CD4-positive, alpha-beta memory T cell (primary cell): ENCODE measurements at regions not wholly inside any gene's neighbourhood (a gene's known extent, or its start where the extent isn't known, plus 50 kb on each side); places are given as distances from the start of the nearest gene placed in this dataset.
"Not testable (repeated sequence)": the region's sequence is repeated elsewhere in the genome, so short reads cannot be mapped to it uniquely, and the experiment has no call there.

Source experiments
- CTCF ChIA-PET: fragments of 350-600 bp; sonication (Branson Sonifier 250); formaldehyde crosslinking; loops from one replicate; lab custom pipeline; 2021; ENCODE audit warnings: inconsistent platforms; ENCODE audit not compliant: partially characterized antibody; lab: Charles Lee
- POLR2A ChIA-PET: fragments of 350-600 bp; sonication (Branson Sonifier 250); formaldehyde crosslinking; loops from one replicate; lab custom pipeline; 2021; ENCODE audit not compliant: partially characterized antibody; lab: Charles Lee
- DNase-seq, 5 donors: peaks; one replicate each; pipeline versions ENCODE4 v3.0.0 to v3.0.0-alpha.2; 2020 to 2022; ENCODE audit warnings: mixed read lengths in 1 of 5
- H3K27ac ChIP-seq: one replicate; pipeline ENCODE4 v1.7.0; 2013; ENCODE audit warnings: low read depth, low read length
- H3K27me3 ChIP-seq: 2 replicates; pipeline ENCODE4 v1.7.0; 2013; ENCODE audit warnings: mild to moderate bottlenecking, low read length, moderate library complexity; ENCODE audit not compliant: insufficient read depth
- H3K36me3 ChIP-seq: 2 replicates; pipeline ENCODE4 v1.7.0; 2013; ENCODE audit warnings: mild to moderate bottlenecking, low read length, moderate library complexity; ENCODE audit not compliant: insufficient read depth
- H3K4me1 ChIP-seq: 2 replicates; pipeline ENCODE4 v1.7.0; 2013; ENCODE audit warnings: mild to moderate bottlenecking, low read length, moderate library complexity; ENCODE audit not compliant: insufficient read depth
- H3K4me3 ChIP-seq, 2 donors: one replicate each; pipeline ENCODE4 v1.7.0; 2013; ENCODE audit warnings: low read length in 2 of 2, mild to moderate bottlenecking in 1 of 2
- H3K9me3 ChIP-seq, 2 donors: one replicate each; pipeline ENCODE4 v1.7.0; 2013; ENCODE audit warnings: low read length in 2 of 2, control low read depth in 1 of 2; ENCODE audit not compliant: control insufficient read depth in 1 of 2
- H3K27ac Mint-ChIP-seq, 7 donors: one replicate each; pipeline ENCODE4 v1.8.0; 2020 to 2021; ENCODE audit warnings: mixed read lengths in 7 of 7, mild to moderate bottlenecking in 6 of 7, inconsistent platforms in 3 of 7, moderate library complexity in 3 of 7
- H3K27me3 Mint-ChIP-seq, 2 donors: one replicate each; pipeline ENCODE4 v1.8.0; 2020 to 2021; ENCODE audit warnings: mixed read lengths in 2 of 2
- H3K36me3 Mint-ChIP-seq, 2 donors: one replicate each; pipeline ENCODE4 v1.8.0; 2020 to 2021; ENCODE audit warnings: mixed read lengths in 2 of 2, inconsistent platforms in 1 of 2, mild to moderate bottlenecking in 1 of 2
- H3K4me1 Mint-ChIP-seq, 4 donors: one replicate each; pipeline ENCODE4 v1.8.0; 2020 to 2021; ENCODE audit warnings: mixed read lengths in 4 of 4, mild to moderate bottlenecking in 1 of 4
- H3K4me3 Mint-ChIP-seq, 8 donors: one replicate each; pipeline ENCODE4 v1.8.0; 2020 to 2021; ENCODE audit warnings: mixed read lengths in 8 of 8, mild to moderate bottlenecking in 7 of 8, moderate library complexity in 6 of 8, inconsistent platforms in 3 of 8
- H3K9me3 Mint-ChIP-seq, 8 donors: one replicate each; pipeline ENCODE4 v1.8.0; 2020 to 2021; ENCODE audit warnings: mixed read lengths in 8 of 8, mild to moderate bottlenecking in 5 of 8, inconsistent platforms in 3 of 8, moderate library complexity in 1 of 8
- intact Hi-C: fragments of 100-400 bp; cut with micrococcal nuclease; formaldehyde crosslinking; loops from one replicate; pipeline ENCODE4 v1.15.1; 2023

DNA sequence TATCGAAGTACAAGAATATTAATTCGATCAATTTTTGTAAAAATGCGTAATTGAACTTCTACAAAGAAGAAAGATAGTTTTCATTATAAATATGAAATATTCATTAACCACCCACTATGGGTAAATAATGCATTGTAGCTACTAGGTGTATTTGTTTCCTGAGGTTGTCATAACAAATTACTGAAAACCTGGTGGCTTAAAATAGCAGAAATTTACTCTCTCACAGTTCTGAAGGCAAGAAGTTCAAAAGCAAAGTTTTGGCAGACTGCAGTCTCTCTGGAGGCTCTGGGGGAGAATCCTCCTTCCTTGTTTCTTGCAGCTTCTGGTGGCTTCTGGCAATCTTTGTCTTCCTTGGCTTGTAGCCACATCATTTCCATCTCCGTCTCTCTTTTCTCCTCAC lies 99.2 kb upstream of the MIR17HG start:
- Histone ChIP-seq H3K9me3 (no peaks in the 10 kb centered on the region), H3K4me1 (no peaks in the 10 kb centered on the region), H3K4me3 (no peak overlapping the region), H3K27me3 (no peaks in the 10 kb centered on the region), H3K36me3 (no peaks in the 10 kb centered on the region), H3K27ac (no peak overlapping the region)
- no peak overlapping the region for H3K27ac Mint-ChIP-seq
- intact Hi-C loops = no loop called here
- no peaks in the 10 kb centered on the region for H3K9me3 Mint-ChIP-seq
- H3K4me1 Mint-ChIP-seq = no peaks in the 10 kb centered on the region
- peaks cover 3 to 5% of the 10 kb centered on the region in 2 donors for H3K27me3 Mint-ChIP-seq
- no peaks in the 10 kb centered on the region for H3K36me3 Mint-ChIP-seq
- no peak for DNase-seq
- CTCF ChIA-PET = no interaction called here
- H3K4me3 Mint-ChIP-seq = no peak overlapping the region
- POLR2A ChIA-PET = no interaction called here

DNA sequence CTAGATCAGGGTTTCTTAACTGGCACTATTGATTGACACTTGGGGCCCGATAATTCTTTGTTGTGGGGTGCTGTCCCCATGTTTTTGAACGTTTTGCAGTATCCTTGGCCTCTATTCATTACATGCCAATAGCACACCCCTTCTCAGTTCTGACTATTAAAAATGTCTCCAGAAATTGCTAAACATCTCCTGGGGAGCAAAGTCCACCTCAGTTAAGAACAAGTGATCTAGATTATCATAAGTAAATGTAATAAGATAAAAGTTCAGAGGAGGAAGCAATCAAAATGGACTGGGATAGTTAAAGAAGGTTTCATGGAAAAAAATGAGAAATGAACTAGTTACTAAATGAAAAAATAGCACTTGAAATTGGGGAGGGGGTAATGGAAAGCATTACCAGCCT lies 98.1 kb upstream of the MIR17HG start:
- intact Hi-C loops = no loop called here

GRCh38 chr13:91249861-91250260 lies 97.6 kb upstream of the MIR17HG start:
- DNase-seq = no peak
- H3K27me3 ChIP-seq = no peaks in the 10 kb centered on the region
- H3K36me3 ChIP-seq = no peaks in the 10 kb centered on the region
- no peaks in the 10 kb centered on the region for H3K9me3 ChIP-seq
- H3K36me3 Mint-ChIP-seq = no peaks in the 10 kb centered on the region
- ChIA-PET POLR2A (no interaction called here), CTCF (no interaction called here)
- peaks cover 3 to 5% of the 10 kb centered on the region in 2 donors for H3K27me3 Mint-ChIP-seq
- no peak overlapping the region for H3K4me3 ChIP-seq
- H3K4me1 Mint-ChIP-seq = no peaks in the 10 kb centered on the region
- H3K27ac Mint-ChIP-seq = no peak overlapping the region
- no peaks in the 10 kb centered on the region for H3K4me1 ChIP-seq
- intact Hi-C loops = no loop called here
- no peaks in the 10 kb centered on the region for H3K9me3 Mint-ChIP-seq
- no peak overlapping the region for H3K27ac ChIP-seq
- no peak overlapping the region for H3K4me3 Mint-ChIP-seq

More for the DNA sequence above, 98.1 kb upstream of the MIR17HG start:
- Histone ChIP-seq H3K27me3 (no peaks in the 10 kb centered on the region), H3K36me3 (no peaks in the 10 kb centered on the region), H3K4me3 (no peak overlapping the region), H3K4me1 (no peaks in the 10 kb centered on the region), H3K9me3 (no peaks in the 10 kb centered on the region), H3K27ac (no peak overlapping the region)
- Mint-ChIP-seq H3K9me3 (no peaks in the 10 kb centered on the region), H3K27ac (no peak overlapping the region), H3K27me3 (peaks cover 3 to 5% of the 10 kb centered on the region in 2 donors), H3K36me3 (no peaks in the 10 kb centered on the region), H3K4me1 (no peaks in the 10 kb centered on the region), H3K4me3 (no peak overlapping the region)
- DNase-seq = no peak
- ChIA-PET CTCF (no interaction called here), POLR2A (no interaction called here)

- H3K9me3 Mint-ChIP-seq, CTCF ChIA-PET: not testable (repeated sequence)
Measured at GRCh38 chr13:91251573-91251972, 95.9 kb upstream of the MIR17HG start.

GRCh38 chr13:91264484-91264883 lies 83.0 kb upstream of the MIR17HG start:
- intact Hi-C loops = no loop called here
- no peak overlapping the region for H3K4me3 Mint-ChIP-seq
- Histone ChIP-seq H3K4me3 (no peak overlapping the region), H3K4me1 (no peaks in the 10 kb centered on the region), H3K36me3 (no peaks in the 10 kb centered on the region), H3K27ac (no peak overlapping the region), H3K27me3 (no peaks in the 10 kb centered on the region), H3K9me3 (no peaks in the 10 kb centered on the region)
- peaks cover 1 to 3% of the 10 kb centered on the region in 2 donors for H3K27me3 Mint-ChIP-seq
- POLR2A ChIA-PET = no interaction called here
- DNase-seq = no peak
- no peaks in the 10 kb centered on the region for H3K36me3 Mint-ChIP-seq
- CTCF ChIA-PET = no interaction called here
- H3K4me1 Mint-ChIP-seq = no peaks in the 10 kb centered on the region
- no peak overlapping the region for H3K27ac Mint-ChIP-seq
- H3K9me3 Mint-ChIP-seq = peaks cover 0 to 16% (median 14%) of the 10 kb centered on the region in 8 donors

More at GRCh38 chr13:91251573-91251972, 95.9 kb upstream of the MIR17HG start:
- intact Hi-C loops, H3K4me3 Mint-ChIP-seq, H3K9me3 ChIP-seq, H3K27me3 Mint-ChIP-seq, H3K4me3 ChIP-seq, H3K4me1 ChIP-seq, H3K4me1 Mint-ChIP-seq, H3K27me3 ChIP-seq, H3K36me3 Mint-ChIP-seq, POLR2A ChIA-PET, H3K27ac Mint-ChIP-seq, H3K27ac ChIP-seq, DNase-seq, H3K36me3 ChIP-seq: not testable (repeated sequence)

DNA sequence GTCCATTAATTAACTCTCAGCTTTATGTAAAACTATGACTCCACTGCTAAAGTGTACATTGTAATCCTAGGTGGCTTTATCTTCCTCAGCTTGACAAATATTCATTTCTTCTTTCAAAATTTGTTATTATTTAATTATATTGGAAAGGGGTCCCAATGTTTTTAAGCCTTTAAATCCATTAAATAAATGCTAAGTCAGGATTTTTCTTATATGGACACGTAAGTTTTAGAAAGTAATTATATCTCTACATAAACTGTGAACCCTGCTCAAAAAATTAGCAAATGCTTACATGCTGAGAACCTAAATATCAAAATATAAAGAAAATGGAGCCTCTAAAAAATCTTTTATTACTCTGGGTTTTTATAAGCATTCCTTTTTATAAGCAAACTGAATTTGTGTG lies 78.2 kb upstream of the MIR17HG start:
- no peaks in the 10 kb centered on the region for H3K9me3 ChIP-seq
- H3K27me3 Mint-ChIP-seq = peaks cover 3 to 5% of the 10 kb centered on the region in 2 donors
- no peak overlapping the region for H3K4me3 Mint-ChIP-seq
- ChIA-PET POLR2A (no interaction called here), CTCF (no interaction called here)
- no peaks in the 10 kb centered on the region for H3K4me1 ChIP-seq
- H3K27ac ChIP-seq = no peak overlapping the region
- intact Hi-C loops = no loop called here
- H3K4me3 ChIP-seq = no peak overlapping the region
- no peak overlapping the region for H3K27ac Mint-ChIP-seq
- H3K27me3 ChIP-seq = no peaks in the 10 kb centered on the region
- H3K4me1 Mint-ChIP-seq = no peaks in the 10 kb centered on the region
- no peaks in the 10 kb centered on the region for H3K36me3 Mint-ChIP-seq
- H3K9me3 Mint-ChIP-seq = peaks cover 0 to 16% (median 10%) of the 10 kb centered on the region in 8 donors
- H3K36me3 ChIP-seq = no peaks in the 10 kb centered on the region
- no peak for DNase-seq

DNA sequence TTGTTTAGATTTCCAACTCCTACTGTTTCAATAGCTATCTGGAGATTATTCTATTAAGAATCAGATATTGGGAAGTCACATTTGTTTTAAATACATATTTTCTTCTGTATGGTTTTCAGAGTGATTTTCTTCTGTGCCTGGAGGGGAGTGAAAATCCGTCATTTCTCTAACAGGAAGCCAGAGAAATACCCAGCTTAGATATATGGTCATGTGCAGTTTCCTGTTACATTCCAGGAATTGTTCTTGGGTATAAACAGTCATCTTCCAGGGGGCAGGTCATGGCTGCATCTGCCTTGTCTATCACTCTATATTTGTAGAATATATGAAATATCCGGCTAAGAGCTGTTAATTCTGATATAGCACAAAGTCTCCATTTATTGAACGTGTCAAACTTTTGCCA lies 77.5 kb upstream of the MIR17HG start:
- Mint-ChIP-seq H3K9me3 (peaks cover 0 to 13% (median 7%) of the 10 kb centered on the region in 8 donors), H3K27ac (no peak overlapping the region), H3K36me3 (no peaks in the 10 kb centered on the region), H3K27me3 (peaks cover 3 to 4% of the 10 kb centered on the region in 2 donors), H3K4me1 (no peaks in the 10 kb centered on the region), H3K4me3 (no peak overlapping the region)
- ChIA-PET POLR2A (no interaction called here), CTCF (no interaction called here)
- no peaks in the 10 kb centered on the region for H3K4me1 ChIP-seq
- no peaks in the 10 kb centered on the region for H3K27me3 ChIP-seq
- DNase-seq = no peak
- H3K4me3 ChIP-seq = no peak overlapping the region
- H3K27ac ChIP-seq = no peak overlapping the region
- H3K9me3 ChIP-seq = no peaks in the 10 kb centered on the region
- intact Hi-C loops = no loop called here
- H3K36me3 ChIP-seq = no peaks in the 10 kb centered on the region

DNA sequence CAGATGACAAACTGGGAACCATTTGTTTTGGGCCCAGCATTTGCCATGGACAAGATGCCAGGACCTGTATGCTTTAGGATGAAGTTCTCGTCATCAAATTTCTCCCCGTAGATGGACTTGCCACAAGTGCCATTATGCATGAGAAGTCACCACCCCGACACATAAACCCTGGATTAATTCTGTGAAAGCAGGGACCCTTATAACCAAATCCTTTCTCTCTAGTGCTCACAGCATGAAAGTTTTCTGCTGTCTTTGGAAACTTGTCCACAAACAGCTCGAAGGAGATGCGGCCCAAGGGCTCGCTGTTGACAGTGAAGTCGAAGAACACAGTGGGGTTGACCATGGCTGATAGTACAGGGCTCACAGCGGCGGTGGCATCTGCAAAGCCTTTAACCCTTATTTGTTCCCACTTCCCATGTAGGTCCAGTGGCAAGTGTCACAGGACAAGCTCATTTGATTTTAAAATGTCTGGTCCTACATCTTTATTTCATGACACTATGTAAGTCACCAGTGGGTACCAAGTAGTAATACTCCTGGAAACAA lies 75.2 kb upstream of the MIR17HG start:
- Histone ChIP-seq H3K27me3 (no peaks in the 10 kb centered on the region), H3K4me1 (no peaks in the 10 kb centered on the region), H3K4me3 (no peak overlapping the region), H3K9me3 (no peaks in the 10 kb centered on the region), H3K36me3 (no peaks in the 10 kb centered on the region), H3K27ac (no peak overlapping the region)
- no peaks in the 10 kb centered on the region for H3K36me3 Mint-ChIP-seq
- peaks cover 2 to 5% of the 10 kb centered on the region in 2 donors for H3K27me3 Mint-ChIP-seq
- ChIA-PET CTCF (no interaction called here), POLR2A (no interaction called here)
- DNase-seq = no peak
- no peak overlapping the region for H3K4me3 Mint-ChIP-seq
- intact Hi-C loops = no loop called here
- H3K9me3 Mint-ChIP-seq = peaks cover 0 to 1% (median 0%) of the 10 kb centered on the region in 8 donors
- no peak overlapping the region for H3K27ac Mint-ChIP-seq
- H3K4me1 Mint-ChIP-seq = no peaks in the 10 kb centered on the region
